GM23338 (cell line): ENCODE measurements at regions not wholly inside any gene's neighbourhood (a gene's known extent, or its start where the extent isn't known, plus 50 kb on each side); places are given as distances from the start of the nearest gene placed in this dataset.

ENCODE experiments used
- ETS1 ChIP-seq: IDR thresholded peaks from 2 replicates; pipeline ENCODE4 v1.6.1; 2016; ENCODE audit warnings: antibody characterized with exemption
- EZH2 ChIP-seq: fragments of 200-600 bp; sonication (generic); IDR thresholded peaks from one replicate; pipeline ENCODE4 v1.8.0; 2017; ENCODE audit warnings: antibody characterized with exemption, mild to moderate bottlenecking, low read depth; ENCODE audit not compliant: unreplicated experiment
- EZH2phosphoT487 ChIP-seq: fragments of 200-600 bp; sonication (generic); IDR thresholded peaks from one replicate; pipeline ENCODE4 v1.8.1; 2018; ENCODE audit warnings: antibody characterized with exemption; ENCODE audit not compliant: unreplicated experiment
- JUNB ChIP-seq: IDR thresholded peaks from one replicate; pipeline ENCODE4 v1.6.1; 2016; ENCODE audit warnings: antibody characterized with exemption; ENCODE audit not compliant: unreplicated experiment
- NANOG ChIP-seq: IDR thresholded peaks from 2 replicates; pipeline ENCODE4 v1.6.1; 2016; ENCODE audit warnings: antibody characterized with exemption, borderline replicate concordance
- POLR2AphosphoS5 ChIP-seq: IDR thresholded peaks from 2 replicates; pipeline ENCODE4 v1.6.1; 2016; ENCODE audit warnings: antibody characterized with exemption, low read depth
- REST ChIP-seq: IDR thresholded peaks from one replicate; pipeline ENCODE4 v1.6.1; 2018; ENCODE audit warnings: antibody characterized with exemption; ENCODE audit not compliant: unreplicated experiment
- ZNF114 ChIP-seq: fragments of 250-450 bp; sonication (Bioruptor Pico); IDR thresholded peaks from 2 replicates; pipeline ENCODE4 v1.5.0; 2020; ENCODE audit warnings: mild to moderate bottlenecking, moderate library complexity
- ZNF462 ChIP-seq: fragments of 250-450 bp; sonication (Bioruptor Pico); IDR thresholded peaks from 2 replicates; pipeline ENCODE4 v1.5.0; 2020; ENCODE audit warnings: mild to moderate bottlenecking, moderate library complexity

DNA sequence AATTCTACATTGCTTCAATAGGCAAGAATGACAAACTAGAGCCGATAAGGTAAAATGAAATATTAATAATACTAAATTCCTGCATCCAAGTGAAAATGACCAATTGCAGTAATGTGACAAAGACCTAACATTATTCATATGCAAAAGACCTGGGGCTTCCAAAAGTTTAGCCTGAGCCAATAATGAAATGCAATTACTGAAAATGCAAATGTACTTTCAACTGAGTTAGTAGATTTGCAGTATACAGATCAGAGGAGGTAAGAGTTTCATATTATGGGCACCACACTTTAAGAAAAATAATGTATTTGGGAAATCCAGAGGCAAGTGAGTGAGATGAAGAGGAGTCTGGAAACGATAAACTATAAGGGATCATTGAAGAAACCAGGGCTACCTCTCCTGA is 193.7 kb upstream of the GMDS start (continued):
- TF ChIP-seq ZNF462 (CRISPR knock-in tag): no peak
- TF ChIP-seq JUNB: no peak
- no peak for TF ChIP-seq NANOG
- TF ChIP-seq EZH2phosphoT487: no peak
- no peak for TF ChIP-seq ZNF114 (CRISPR knock-in tag)
- TF ChIP-seq EZH2: no peak
- TF ChIP-seq REST: no peak
- TF ChIP-seq ETS1: no peak
- no peak for TF ChIP-seq POLR2AphosphoS5
